HEK293 (cell line): ENCODE measurements at regions not wholly inside any gene's neighbourhood (a gene's known extent, or its start where the extent isn't known, plus 50 kb on each side); places are given as distances from the start of the nearest gene placed in this dataset.

Experiments used
- CTCF ChIP-seq: fragments of 450-650 bp; formaldehyde crosslinking; IDR thresholded peaks from 2 replicates; pipeline ENCODE4 v1.5.1; 2016; ENCODE audit warnings: missing biosample characterization, missing genetic modification characterization
- YY1 ChIP-seq: fragments of 450-650 bp; formaldehyde crosslinking; IDR thresholded peaks from 2 replicates; pipeline ENCODE4 v1.5.1; 2018; ENCODE audit warnings: missing biosample characterization, missing genetic modification characterization
- ZBTB17 ChIP-seq: fragments of 450-650 bp; formaldehyde crosslinking; IDR thresholded peaks from 2 replicates; pipeline ENCODE4 v1.5.1; 2016; ENCODE audit warnings: missing biosample characterization, missing genetic modification characterization
- ZNF280D ChIP-seq: fragments of 450-650 bp; formaldehyde crosslinking; IDR thresholded peaks from 2 replicates; pipeline ENCODE4 v1.5.1; 2016; ENCODE audit warnings: missing biosample characterization, missing genetic modification characterization
- ZNF585B ChIP-seq: fragments of 450-650 bp; formaldehyde crosslinking; IDR thresholded peaks from 2 replicates; pipeline ENCODE4 v1.5.1; 2016; ENCODE audit warnings: missing biosample characterization, missing genetic modification characterization
- ZNF792 ChIP-seq: fragments of 450-650 bp; formaldehyde crosslinking; IDR thresholded peaks from 2 replicates; pipeline ENCODE4 v1.5.1; 2016; ENCODE audit warnings: missing biosample characterization, missing genetic modification characterization

GRCh38 chrX:139196890-139197289 is 333.6 kb upstream of the F9 start:
- TF ChIP-seq ZBTB17 (tag by site-specific recombination) (no peak), ZNF280D (tag by site-specific recombination) (no peak), CTCF (tag by site-specific recombination) (no peak), ZNF792 (tag by site-specific recombination) (no peak), YY1 (tag by site-specific recombination) (no peak), ZNF585B (no peak)
